G401.6 (cell line): ENCODE measurements at regions not wholly inside any gene's neighbourhood (a gene's known extent, or its start where the extent isn't known, plus 50 kb on each side); places are given as distances from the start of the nearest gene placed in this dataset.
A peak's percentile ranks its signal among the peaks of the same experiment; 100 is the strongest.

Experiments
- FAIRE-seq: peaks from 2 replicates; lab custom pipeline; 2012; peaks lifted over from hg19 to GRCh38; lab: Jason Lieb, UNC

GRCh38 chr12:105706321-105706972, 376.0 kb downstream of the C12orf75 start:
- FAIRE-seq = peak; percentile 13

DNA sequence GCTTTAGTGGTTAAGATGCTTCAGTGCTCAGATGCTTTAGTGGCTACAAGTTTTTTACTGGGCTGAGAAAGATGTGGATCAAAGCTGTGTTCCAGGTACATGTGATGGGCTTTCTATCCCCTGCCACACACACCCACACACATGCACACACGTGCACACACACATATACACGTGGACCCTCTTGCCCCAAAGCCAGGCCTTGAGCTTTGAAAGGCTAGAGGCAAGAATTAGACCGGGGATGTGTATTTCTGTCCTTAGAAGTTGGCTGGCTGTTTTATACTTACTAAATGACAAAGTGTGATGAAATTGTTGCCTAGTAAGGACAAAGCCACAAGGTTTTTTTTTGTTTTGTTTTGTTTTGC, 376.5 kb downstream of the C12orf75 start:
- no peak for FAIRE-seq

- no peak for FAIRE-seq
These were observed 383.3 kb downstream of the C12orf75 start for GRCh38 chr12:105713606-105714305.

- no peak for FAIRE-seq
These were observed 386.1 kb downstream of the C12orf75 start for GRCh38 chr12:105716621-105717020.

DNA sequence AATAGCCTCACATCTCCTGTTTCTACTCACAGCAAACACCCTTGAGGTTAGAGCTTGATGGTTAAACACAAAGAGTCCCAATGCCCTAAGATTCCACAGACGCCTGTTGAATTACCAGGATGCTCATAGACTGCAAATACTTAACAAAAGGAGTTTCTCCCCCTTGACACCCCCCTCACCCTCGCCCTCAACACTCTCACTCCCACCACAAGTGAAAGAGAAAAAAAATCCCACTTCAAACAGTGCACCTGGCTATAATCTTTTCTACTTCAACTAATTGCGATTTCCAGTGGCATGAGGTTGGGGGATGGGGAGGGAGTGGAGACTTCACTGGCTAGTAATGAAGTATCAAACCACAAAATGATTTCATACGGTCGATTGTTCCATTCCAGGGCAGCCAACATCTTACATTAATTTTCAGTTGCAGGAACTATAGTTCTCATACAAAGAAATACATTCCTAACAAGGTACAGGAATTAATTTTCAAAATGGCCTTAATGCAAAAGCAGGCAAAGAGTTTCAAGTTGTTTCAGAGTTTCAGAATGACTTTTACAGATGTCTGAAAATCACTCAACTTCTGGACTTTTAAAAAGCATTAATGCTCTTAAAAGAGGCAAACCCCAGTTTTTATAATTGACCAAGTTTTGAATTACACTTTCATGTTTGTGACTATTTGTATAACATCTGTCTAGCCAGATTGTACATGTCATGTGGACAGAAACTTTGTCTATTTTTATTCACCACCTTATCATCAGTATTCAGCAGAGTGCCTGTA, 390.7 kb downstream of the C12orf75 start:
- FAIRE-seq = no peak

DNA sequence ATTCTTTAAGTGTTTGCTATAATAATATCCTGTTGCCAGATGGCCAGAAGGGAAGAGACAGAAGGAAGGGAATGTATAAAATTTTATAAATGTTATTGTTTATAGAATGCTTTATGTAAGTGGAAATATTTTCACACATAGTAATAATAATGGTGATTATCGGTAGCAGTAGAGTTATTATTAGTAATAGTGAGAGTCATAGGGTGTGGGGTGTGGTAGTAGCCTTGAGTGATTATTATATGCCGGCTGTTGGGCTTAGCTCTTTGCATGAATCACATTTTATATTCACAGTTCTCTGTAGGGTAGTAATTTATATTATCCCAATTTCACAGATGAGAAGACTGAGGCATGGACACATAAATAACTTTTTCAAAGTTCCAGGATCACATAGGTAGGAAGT, 391.4 kb downstream of the C12orf75 start:
- FAIRE-seq = no peak

DNA sequence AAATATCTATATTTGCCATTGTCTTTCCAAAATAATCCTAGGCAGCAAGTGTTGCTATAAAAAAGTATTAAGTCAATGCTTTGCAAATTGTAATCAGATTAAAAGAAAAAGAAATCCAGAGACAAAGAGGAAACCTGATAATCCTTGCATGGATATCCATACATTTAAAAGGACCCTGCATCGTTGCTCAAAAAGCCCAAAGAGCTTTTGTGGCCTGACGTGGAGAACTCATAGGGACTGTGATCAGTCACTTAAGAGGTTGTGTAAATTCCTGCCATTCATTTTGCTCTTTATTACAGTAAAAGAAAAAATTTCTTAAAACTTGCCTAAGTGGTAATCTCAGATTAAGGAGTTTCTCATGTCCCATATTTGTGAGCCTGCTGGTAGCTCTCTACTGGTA, 392.6 kb downstream of the C12orf75 start:
- FAIRE-seq = no peak

DNA sequence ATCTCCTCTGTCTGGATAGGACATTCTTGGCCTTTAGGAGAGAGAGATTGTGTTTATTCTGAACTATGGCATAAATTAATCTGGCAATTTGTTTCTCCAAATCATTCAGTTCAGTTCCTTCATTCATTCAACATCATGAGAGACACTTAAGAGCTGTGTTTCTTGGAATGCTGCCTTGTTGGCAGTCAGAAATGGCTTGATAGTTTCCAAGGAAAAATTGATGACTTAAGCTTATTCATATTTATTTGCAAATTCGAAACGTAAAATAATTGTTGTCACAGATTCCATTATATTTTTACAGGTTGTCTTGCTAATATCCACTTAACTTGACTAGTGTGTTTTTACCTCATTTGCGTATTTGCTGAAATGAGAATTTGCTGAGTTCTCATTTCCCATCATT, 393.0 kb downstream of the C12orf75 start:
- FAIRE-seq = no peak

- FAIRE-seq = no peak
These were observed 394.1 kb downstream of the C12orf75 start for GRCh38 chr12:105724641-105725040.

DNA sequence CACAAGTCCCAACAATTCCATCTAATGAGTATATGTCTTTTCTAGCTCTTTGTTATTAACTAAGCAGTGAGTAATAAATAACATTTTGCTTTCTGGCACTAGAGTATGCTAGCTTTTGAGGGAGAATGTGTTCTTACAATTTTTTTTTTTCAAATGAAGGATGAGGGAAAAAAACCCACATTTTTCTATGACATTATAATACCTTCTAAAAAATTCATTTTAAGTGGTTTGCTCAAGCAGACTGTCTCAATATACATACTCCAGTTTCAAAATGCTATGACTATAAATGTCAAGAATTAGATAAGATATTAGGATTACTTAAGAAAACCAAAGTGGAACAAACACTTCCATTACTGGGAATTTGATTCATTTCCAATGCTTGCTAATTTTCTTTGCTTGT, 394.6 kb downstream of the C12orf75 start:
- no peak for FAIRE-seq

GRCh38 chr12:105729181-105729771, 398.8 kb downstream of the C12orf75 start:
- FAIRE-seq = no peak

GRCh38 chr12:105729926-105730325, 399.4 kb downstream of the C12orf75 start:
- FAIRE-seq = no peak

DNA sequence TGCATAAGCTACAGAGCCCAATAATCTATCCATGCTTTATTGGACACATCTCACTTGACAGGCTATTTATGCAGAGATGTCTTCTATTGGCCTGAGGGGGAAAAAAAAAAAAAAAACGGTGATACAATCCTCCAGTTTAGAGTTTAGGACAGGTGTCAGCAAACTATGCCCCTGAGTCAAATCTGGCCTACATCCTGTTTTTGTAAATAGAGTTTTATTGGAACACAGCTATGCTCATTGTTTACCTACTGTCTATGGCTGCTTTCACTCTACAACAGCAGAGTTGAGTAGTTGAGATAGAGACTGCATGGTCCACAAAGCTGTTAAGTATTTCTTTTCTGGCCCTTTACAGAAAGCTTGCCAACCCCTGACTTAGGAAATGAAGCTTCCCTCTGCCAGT, 403.1 kb downstream of the C12orf75 start:
- FAIRE-seq = no peak

DNA sequence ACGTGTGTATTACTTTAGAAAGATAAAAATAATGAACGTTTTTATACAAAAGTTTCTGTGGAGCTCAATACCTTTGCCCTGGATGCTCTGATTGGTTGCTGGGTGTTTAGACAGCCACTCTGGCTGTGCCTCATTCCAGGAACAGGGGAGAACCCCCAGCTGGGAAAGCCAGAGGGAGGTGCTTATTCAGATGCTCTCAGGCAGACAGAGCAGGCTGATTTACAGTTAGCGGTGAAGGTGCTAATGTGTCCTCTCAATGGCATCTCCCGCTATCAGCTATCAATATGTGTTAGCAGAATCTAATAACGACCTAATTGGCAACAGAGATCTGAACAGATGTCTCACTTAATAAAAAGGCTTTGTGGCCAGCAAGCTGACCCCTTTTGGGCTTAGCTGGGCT, 402.3 kb downstream of the NUAK1 start:
- no peak for FAIRE-seq

DNA sequence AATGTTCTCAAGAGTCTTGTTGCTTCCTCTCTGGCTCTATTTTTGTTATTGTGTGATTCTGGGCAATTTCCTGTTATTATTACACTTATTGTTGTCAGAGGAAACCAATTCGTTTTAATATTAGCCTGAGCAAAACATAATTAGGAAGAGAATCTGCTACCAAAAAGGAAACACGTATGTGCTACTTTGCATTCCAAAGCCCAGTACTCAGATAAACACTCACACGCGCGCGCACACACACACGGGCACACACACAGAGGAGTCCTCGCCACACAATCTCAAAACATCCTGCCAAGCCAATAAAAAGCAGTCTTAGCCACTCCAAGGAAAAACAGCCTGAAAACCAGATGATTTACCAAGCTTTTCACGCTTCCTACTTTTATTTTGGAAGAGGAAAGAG, 400.7 kb downstream of the NUAK1 start:
- no peak for FAIRE-seq

GRCh38 chr12:105740369-105740768, 398.4 kb downstream of the NUAK1 start:
- no peak for FAIRE-seq

DNA sequence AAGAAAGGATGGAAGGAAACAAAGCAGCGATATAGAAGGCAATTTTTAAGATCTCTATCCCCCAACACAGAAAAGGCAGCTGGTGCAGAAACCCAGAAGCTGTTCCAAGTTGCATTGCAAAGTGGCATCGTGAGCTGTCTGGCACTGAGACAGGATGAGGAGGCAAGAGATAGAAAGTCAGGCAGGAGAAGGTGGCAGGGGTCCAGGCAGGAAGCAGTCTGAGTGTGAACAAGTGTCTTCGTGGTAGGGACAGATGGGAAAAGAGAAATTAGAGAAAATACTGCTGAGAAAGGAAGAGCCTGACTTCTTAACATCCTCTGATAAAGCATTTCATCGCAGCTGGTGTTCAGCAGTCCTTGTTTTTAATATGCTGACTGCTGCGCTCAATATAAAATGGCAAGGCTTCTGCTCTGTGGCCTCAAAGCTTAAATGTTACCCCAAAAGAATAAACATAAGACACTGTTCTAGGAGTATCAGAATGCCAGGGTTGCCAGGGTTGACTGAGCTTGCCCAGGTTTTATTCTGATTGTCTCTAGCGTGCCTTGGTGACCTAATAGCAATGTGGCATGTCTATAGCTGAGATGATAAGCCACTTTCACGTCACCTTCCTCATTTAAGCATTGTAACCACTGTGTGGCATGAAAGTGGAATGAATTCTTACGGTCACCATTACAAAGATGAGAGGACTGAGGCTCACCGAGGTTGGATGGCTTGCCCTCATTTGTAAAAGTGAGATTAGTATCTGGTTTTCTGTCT, 397.6 kb downstream of the NUAK1 start:
- FAIRE-seq = no peak

DNA sequence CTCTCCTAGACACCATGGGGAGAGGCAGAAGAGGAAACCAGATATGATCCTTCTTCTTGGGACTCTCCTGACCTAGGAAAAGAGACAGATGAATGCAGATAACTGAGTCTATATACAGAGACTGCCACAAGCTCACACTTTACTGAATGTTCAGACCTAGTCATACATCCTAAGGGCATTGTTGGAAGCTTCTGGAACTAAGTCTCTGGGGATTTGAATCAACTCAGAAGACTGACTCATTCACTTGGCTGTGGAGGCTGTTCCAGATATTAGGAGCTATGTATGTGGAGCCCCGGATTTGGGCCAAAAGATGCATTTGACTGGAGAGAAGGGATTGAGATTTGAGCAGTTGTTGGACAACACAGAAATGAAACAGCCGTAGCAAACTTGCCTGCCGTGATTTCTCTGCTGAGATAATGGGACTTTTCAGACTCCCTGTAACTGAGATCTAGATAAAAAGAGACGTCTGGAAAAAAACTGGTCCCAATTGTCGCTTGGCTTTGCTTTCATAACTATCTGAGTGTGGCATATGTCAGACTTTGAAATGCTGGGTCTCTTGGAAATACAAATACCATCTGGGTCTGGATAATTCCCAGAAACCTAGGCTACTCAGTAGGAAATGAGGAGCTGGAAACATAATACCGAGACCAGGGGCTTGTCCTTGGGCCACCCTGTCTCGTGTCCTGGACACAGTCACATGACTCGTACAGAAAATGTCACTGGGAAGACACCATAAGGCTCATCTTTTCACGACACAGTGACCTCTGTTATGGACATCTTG, 396.8 kb downstream of the NUAK1 start:
- FAIRE-seq = no peak

- FAIRE-seq = no peak
These were observed 396.2 kb downstream of the NUAK1 start for GRCh38 chr12:105742567-105742874.

DNA sequence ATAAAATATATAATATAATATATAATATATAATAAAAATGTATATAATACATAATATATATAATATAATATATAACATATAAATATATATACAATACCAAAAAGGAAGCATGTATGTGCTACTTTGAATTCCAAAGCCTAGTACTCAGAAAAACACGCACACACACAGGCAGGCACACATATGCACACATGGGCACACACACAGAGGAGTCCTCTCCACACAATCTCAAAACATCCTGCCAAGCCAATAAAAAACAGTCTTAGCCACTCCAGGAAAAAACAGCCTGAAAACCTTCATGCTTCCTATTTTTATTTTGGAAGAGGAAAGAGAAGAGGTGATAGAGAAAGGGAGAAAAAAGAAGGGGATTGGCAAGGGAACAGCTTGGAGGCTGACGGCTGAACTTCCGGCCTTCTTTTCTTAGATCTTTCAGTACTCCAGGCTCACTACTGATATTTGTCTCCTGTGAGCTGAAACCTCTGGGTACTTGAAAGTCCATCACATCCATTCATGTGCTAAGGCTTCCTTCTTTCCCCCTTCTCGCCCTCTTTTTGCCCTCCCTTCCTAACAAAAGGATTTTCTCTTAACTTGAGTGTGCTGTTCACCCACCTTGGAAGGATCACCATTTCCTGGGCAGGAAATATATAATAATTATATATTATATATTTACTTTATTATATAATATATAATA, 394.2 kb downstream of the NUAK1 start:
- FAIRE-seq = no peak

DNA sequence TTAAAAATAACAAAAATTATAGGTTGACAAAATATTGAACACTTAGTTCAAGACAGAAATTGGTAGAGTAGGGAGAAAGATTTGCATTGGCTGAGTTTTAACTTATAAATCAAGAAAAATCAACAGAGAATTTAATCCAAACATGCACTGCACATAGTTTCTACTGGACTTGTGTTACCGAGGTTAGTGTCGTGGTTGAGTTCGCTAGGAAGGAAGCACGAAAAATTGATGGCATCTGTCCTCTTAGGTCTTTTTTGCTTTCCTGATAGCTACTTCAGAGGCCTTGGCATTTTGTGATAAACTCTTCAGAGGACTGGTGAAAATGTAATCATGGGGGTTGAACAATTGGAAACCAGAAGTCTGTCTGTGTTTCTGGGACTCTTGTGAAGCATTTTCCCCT, 392.9 kb downstream of the NUAK1 start:
- FAIRE-seq = no peak
